Mesenteric fat pad (tissue), 1 donor: ENCODE measurements at regions not wholly inside any gene's neighbourhood (a gene's known extent, or its start where the extent isn't known, plus 50 kb on each side); places are given as distances from the start of the nearest gene placed in this dataset.

Experiments used
- DNase-seq: peaks from one replicate; pipeline ENCODE4 v3.0.0-alpha.2; 2020; ENCODE audit warnings: low spot score
- donor health status: DM: yes; HTN: yes; CAD: no.

DNA sequence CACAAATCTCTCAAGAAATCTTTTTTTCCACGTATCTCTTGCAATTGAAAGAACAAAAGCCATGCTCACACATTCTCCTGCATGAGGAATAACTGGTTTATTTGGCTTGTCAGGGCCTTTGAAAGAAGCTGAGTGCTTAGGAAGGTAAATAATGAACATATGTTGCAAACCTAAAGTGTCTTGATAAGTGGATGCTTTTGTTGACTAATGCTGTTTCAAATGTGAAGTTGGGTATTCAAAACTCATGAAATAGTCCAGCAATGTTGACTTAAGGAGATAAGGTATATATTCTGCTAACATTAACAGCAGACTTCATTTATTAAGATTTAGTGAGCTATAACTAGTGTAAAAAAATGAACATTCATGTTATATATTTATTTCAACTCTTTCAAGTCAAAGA is 1792.7 kb upstream of the MIR17HG start:
- DNase-seq: no peak

DNA sequence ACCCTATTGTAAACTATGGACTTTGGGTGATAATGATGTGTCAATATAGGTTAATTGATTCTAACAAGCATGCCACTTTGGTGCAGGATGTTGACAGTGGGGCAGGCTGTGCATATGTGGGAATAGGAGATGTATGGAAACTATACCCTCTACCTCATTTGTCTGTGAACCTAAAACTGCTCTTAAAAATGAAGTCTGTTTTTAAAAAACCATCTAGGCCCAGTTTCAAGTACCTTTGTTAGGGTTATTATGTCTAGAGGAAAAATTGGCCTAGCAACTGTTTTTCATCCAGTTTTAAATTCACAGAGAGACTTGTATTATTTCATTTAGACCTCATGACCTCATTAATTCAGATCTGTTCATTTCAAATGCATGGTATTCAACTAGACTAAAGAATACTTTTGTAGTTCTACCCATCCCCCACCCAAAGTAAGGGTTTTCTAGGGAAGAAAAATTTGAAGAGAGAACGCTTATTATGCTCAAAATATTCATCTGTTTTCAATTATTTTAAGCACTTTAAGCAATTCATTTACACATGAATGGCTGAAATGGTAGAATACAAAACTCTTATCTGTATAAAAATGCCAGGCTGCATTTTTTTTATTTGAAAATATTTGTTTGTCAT is 1781.9 kb upstream of the MIR17HG start:
- no peak for DNase-seq

DNA sequence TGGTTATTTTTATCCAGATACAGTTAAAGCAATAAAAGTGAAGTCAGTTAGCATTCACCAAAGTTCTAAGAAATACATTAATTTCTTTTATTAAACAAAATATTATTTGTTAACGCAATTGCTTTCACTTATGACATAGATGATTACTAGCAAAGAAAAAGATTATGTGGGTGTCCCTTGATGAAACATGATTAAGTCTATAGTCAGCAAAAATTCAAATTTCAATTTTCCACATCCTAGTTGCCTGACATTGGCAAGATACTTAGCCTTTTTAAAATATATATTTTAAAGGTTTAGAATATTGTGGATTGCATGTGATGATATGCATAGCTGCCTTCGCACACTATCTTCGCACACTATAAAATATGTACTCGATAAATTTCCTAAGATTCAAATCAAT is 1780.5 kb upstream of the MIR17HG start:
- DNase-seq: no peak

DNA sequence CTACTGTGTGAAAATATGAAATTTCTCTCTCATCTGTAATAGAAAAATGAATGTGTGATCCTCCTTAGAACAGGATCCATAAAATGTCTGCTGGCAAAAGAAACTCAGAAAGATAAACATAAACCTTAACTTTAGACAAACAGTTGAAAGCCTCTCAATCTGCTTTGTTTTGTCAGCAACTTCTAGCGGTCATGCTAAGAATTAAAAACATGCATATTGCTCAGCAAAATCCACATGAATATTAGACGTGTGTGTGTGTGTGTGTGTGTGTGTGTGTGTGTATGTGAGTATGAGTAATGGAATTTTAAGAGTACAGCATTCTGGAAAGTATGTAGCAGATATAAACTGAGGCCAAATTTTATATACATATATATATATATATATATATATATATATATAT is 1779.2 kb upstream of the MIR17HG start:
- no peak for DNase-seq

DNA sequence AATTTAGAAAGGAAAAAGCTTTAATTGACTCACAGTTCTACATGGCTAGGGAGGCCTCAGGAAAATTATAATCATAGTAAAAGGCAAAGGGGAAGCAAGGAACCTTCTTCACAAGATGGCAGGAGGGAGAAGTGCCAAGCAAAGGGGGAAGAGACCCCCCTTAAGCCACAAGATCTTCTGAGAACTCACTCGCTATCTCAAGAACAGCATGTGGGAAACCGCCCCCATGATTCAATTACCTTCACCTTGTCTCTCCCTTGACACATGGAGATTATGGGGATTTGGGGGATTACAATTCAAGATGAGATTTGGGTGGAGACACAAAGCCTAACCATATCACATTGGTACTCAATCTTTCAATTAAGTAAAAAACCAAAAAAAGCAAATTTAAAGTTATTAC is 1778.7 kb upstream of the MIR17HG start:
- no peak for DNase-seq

DNA sequence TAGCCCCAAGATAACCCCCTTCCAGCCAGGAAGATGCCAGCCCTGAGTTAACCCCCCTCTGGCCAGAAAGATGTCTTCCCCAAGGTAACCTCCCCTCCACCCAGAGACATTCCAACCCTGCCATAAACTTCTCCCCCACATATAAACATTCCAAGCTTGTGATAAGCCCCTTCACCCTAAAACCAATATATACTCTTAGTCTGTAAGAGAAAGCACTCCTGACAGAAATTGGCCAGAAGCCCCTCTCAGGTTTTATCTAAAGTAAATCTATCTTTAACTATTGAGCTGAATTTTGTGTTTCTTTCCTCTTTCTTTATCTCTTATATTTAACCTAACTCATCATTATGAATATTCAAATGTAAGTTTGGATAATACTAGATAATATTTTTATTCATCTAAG is 1775.8 kb upstream of the MIR17HG start:
- no peak for DNase-seq

DNA sequence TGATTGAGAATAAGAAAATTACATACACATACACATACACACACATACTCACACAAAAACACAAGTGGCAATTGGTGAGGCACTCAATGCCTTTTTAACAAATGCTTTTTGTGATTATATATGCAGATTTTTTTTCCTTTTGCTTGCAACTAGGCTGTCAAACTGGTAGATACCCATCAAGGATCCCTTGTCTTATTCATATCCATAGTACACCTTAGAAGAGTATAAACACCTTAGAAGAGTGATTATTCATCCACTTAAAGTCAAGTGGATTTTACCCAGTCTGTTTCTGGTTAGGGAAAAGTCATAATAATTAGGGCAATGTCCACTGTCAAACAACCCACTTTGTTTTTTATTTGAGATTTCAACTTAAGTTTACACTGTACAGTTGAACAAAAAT is 1773.4 kb upstream of the MIR17HG start:
- no peak for DNase-seq

DNA sequence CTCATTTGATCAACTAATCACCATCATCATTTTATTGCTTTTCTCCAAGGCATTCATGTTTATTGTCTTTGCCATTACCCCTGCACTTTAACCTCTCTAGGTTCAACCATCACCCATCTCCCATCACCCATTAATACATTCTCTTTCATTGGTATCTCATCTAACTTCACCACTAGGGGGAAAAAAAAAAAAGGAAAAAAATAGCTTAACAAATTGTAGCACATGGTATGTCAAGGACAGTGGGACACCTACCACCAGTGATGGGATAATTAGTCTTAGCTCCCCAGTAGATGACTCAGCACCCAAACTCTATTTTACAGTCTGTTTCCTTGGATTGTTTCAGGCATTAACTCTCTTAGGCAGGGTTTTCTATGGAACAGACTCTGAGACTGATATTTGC is 1770.2 kb upstream of the MIR17HG start:
- no peak for DNase-seq

DNA sequence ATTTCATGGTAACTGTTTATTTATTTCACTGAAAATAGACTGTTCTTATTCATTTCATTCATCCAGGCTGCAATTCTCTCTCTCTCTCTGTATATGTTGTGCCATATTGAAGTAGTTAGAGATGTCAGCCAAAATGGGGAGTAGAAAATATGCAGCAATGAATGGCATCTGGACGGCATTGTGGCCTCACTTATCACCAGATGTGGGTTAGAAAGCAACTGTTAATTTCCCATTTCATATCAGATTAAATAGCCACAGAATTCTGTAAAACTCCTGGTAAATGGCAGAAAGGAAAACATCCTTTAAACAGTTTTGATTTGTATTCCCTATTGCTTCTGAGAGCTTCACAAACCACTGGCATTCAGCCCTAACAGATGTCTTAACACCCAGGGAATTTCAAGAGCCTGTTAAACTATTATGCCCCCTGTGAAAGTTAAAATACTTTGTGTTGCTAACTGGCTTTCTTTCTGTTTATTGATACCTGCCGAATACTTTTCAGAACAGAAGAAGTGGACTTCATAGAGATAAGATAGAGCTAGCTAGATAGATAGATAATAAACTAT is 1763.3 kb upstream of the MIR17HG start:
- DNase-seq: no peak

DNA sequence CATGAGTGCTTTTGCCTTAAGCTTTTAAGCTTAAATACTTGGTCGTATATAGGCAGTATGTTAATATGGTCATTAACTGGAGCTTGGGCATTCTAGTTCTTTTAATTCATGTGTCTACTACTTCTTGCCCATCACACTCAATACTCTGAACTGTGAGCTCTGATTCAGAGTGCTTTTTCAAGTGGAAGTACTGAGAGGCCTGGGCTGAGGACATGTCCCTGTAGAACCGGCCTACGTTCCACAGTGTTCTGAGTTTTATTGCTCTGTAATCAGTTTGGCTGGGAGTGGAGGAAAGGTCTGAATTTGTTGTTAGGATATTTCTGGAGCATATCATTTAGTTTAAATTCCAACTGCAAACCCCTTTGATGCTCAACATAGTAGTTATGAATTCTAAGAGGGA is 1744.8 kb upstream of the MIR17HG start:
- no peak for DNase-seq

DNA sequence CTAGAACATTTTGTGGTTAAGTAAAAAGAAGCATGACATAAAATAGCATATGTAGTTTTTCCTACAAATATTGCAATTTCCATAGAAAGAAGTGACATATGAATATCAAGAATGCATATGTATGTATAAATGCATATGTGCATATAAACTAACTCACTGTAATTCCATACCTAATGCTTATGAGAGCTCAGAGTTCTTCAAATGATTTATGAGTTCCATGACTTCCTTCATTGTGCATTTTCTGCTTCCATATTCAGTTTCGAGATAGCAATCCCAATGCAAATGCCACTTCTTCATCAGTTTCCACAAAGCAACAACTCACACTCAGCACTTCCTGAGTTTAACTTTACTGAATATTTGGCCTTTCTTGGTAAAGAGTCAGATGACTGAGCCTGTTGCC is 1744.3 kb upstream of the MIR17HG start:
- DNase-seq: no peak

DNA sequence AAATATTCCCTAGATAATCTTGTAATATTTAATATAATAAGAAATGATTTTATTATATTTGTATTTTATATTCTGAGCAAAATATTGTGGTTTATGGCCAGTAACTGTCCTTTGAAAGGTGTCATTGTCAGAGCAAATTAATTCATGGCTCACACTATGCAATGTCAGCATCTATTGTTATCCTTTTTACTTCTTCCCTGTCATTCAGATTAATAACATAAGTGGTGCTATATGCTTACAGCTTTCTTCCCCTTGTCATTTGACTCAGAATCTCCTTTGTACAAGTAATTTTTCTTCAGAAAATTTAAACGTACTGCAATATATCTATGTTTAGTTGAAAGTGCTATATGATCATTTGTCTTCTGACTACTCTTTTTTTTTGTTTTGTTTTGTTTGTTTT is 1738.2 kb upstream of the MIR17HG start:
- DNase-seq: no peak

DNA sequence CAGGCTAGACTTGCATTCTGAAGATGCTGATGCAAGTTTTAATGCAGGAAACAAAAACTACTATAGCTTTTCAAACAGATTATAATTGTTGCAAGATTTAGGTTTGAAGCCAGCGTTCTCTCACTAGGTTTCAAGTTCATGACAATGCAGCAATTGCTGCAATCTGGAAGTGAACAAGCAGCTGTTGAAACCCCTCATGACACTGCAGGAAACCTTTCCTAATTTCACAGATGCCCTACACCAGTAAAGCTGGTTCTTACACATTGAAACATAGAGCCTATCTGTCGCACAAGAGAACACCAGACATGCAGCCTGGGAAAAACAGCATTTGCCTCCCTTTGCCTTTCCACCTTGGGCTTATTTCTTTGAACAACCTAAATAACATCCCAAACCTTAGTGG is 1737.2 kb upstream of the MIR17HG start:
- no peak for DNase-seq

DNA sequence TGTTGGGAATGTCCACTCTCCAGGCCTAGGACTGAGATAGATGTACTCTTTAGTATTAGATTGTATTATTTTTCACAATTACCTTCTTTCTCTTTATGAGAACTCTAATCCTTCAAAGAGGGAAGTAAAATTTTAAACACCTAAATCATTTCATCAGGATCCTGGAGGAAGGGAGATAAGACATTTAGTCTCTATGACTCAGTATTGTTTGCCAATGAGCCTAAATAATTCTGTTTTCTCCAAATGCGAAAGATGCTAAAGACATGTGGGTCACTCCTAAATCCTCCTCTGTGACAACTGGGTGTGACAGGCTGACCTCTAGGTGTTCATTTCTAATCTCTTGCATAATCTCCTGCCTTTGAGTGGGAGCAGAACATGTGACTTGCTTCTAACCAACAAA is 1736.6 kb upstream of the MIR17HG start:
- DNase-seq: no peak

DNA sequence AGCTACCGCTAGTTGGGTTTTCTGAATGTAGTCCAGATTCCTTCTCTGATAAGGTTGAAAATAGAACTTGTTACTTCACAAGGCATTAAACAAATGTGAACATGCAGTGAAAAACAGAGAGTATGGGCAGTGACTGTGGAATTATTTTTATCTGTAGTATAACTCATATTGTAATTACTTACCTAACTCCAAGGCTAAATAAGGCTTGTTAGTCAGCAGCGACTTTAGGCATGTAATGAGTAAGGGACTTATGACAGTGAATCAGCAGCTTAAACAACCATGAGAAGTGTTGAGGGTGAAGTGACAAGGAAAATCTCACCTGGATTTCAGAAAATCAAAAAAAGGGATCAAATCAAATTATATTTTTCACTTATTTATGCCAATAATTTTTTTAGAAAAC is 1719.5 kb upstream of the MIR17HG start:
- DNase-seq: no peak

DNA sequence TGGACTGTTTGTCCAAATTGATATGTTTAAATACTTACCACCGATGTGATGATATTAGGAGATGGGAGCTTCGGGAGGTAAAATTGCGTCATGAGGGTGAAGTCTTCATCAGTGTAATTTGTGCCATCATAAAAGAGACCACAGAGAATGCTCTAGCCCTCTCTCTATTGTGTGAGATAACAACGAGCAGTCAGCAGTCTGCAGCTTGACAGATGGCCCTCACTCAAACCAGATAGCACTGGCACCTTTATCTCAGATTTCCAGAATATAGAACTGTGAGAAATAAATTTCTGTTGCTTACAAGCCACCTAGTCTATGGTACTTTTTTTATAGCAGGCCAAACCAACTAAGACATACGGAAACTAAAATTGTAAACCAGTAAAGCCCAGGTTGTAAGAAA is 1718.9 kb upstream of the MIR17HG start:
- no peak for DNase-seq

DNA sequence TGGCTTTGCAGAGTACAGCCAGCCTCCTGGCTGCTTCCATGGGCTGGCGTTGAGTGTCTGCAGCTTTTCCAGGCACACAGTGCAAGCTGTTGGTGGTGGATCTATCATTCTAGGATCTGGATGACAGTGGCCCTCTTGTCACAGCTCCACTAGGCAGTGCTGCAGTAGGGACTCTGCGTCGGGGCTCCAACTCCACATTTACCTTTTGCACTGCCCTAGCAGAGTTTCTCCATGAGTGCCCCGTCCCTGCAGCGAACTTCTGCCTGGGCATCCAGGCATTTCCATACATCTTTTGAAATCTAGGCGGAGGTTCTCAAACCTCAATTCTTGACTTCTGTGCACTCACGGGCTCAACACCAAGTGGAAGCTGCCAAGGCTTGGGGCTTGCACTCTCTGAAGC is 1697.3 kb upstream of the MIR17HG start:
- no peak for DNase-seq

DNA sequence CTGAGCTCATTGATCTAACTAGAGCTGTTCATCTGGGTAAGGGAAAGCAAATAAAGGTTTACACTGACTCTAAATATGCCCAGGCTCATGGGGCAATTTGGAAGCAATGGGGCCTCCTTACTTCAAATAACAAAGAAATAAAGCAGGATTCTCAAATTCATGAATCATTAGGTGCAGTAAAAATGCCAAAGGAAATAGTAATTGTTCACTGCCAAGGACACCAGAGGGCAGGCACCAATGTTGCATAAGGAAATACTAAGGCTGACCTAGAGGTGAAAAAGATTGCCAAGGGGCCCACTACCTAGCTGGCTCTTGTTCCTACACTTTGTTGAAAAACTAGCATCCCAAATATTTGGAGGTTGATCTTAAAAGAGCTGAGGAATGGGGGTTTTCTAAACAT is 1686.7 kb upstream of the MIR17HG start:
- DNase-seq: no peak

DNA sequence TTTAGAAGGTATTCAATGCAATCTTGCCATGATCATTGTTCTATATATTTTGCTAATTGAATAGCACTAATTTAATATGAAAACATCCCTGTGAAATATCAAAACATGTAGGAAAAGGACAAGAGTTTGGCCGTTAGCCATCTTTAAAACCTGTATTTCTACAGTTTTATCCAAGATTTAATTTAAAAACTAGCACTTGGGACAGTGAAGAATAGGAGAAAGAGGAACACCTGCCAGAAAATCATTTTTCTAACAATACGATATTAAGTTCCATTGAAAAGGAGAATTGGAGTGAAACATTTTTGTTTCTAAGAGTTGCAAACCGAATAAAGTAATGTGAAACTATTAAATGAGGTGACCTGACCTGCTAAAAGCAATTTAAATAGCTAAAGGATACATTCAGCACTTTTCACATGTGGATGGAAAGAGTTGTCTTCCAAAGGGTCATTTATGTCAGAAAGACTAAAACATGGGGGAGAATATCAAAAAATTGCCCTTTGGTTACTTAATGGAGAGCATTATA is 1673.6 kb upstream of the MIR17HG start:
- no peak for DNase-seq

DNA sequence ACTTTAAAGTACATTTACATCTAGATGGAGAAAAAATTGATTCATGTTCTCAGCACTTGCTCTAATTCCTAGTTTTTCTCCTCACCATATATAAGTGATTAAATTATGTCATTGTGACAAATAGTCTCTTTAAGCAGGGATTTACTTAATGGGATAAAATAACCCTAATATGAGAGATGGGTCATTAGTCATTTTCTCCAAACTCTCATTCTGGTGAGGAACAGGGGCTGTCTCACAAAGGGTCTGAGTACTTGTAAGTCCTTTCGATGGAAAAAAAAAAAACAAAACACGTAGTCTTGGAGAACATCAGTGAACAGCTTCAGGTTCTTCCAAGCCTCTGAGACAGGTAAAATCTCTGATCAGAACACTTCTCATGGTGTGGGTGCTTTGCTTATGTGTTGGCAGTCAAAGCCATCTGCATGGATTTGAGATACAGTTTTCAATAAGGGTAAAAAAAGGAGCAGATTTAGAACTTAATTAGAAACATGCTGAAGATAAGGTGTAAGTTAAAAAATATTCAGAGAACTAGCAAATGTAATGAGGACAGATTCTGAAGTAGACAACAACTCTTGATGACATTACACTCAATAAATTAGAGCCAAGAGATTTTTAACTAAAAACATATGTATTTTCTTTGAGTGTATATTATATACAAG is 1668.9 kb upstream of the MIR17HG start:
- no peak for DNase-seq

DNA sequence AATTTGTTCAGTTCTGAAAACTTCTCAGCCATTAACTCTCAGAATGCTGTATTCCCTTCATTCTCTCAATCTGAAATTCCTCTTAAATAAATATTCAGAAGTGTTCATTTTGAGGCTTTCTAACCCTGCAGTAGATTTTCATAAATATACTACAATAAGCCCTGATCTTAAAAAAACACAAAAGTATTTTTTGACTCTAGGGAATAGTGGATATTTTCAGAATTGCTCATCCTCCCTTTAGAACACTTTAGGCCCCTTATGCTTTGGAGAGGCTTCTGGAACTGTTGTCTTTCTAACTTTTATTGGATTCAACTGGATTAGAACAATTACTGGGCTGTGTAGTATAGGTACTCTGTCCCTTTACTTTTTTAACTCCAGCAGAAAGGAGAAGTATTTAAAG is 1662.6 kb upstream of the MIR17HG start:
- no peak for DNase-seq

DNA sequence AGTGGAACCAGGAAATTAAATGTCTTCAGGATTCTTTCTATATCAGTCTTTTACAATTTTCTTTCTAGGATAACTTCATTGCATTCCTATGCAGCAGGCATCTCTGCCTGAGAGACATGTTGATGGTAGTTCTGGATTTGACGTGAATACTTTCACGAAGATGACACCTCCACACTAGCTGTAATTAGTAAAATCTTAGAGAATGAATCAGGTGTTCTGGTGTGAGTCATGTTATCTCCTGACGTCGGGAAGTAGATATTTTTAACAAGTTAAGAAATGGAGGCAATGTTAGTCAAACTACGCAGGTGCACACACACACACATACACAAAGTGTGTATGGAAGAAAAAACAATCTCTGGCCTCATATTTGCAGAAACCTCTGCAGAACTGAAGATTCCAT is 1661.3 kb upstream of the MIR17HG start:
- no peak for DNase-seq

DNA sequence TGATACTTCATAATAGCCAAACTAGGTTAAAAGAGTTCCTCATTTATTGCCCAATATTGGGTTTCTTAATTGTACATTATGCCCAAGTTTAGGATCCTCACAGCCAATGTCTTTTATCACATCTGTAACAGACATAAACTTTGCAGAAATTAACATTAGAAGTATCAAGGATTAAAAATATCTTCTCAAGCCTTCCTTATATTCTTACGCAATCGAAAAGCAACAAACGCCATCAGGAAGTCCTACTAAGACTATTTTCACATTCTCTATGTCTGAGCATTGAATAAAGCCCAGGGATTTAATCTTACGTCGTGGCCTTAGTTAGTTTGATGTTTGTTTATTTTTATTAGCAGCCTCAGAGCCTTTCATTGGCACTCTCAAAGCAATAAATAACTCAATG is 1660.4 kb upstream of the MIR17HG start:
- no peak for DNase-seq
